Superior temporal gyrus (tissue), 1 donor: ENCODE measurements at regions not wholly inside any gene's neighbourhood (a gene's known extent, or its start where the extent isn't known, plus 50 kb on each side); places are given as distances from the start of the nearest gene placed in this dataset.
"Not testable (repeated sequence)": the region's sequence is repeated elsewhere in the genome, so short reads cannot be mapped to it uniquely, and the experiment has no call there.

Source experiments
- DNase-seq: peaks from one replicate; pipeline ENCODE4 v3.0.0-alpha.2; 2016; ENCODE audit errors: extremely low spot score

DNA sequence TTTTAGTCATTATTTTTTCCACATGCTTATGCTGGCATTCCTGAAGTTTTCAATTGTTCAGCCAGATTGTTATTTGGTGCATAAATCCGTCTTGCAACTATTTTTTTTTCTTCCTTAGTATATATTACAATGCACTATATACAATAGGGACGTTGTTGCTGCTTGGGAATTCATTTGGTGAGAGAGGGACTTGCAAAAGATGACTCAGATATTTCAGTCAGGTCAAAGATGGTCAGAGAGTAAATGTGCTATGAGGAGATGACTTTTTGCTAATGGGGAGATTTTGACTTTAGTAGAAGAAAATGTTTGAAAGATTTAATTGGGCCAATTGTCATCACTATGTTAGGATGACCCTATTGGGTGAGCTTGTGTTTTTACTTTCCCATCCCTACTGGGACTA lies 348.4 kb upstream of the MTPN start:
- no peak for DNase-seq

DNA sequence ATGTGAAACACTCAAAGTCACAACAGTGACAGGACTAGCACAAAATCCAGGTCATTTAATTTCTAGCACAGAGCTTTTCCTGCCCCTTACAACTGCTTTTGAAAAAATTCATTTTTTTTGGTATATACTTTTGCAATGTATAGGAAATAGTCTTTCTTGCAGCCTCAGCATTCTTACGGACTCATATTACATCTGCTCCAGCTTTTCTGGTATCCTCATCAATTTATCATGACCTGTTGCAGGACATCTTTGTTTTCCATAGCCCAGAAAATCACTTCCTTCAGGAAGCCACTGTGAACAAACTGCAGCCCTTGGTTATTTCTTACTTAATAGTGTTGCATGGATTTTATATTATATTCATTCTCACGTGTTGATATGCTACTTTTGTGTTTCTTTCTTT lies 347.9 kb upstream of the MTPN start:
- DNase-seq, result no peak

DNA sequence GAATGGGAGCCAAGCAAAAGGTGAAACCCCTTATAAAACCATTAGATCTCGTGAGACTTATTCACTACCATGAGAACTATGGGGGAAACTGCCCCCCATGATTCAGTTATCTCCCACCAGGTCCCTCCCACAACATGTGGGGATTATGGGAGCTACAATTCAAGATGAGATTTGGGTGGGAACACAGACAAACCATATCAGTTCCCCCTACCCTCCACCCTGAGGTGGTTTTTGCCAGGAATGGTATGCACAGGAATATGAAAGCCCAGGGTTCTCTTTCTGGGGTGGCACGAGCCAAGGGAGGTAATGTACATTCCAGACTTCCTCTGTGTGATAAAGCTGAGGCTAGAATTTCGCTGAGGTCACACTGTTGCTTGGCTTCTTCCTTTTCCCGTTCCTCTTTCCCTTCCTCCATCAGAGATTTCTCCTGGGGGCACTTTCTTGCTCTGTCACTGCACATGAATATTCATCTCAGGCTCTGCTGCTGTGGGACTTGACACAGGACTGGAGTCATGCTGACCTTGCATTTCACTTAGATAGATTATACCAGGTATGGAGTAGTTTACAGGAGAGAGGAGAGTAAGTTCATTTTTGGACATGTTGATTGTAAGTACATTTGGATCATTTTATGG lies 347.0 kb upstream of the MTPN start:
- no peak for DNase-seq

DNA sequence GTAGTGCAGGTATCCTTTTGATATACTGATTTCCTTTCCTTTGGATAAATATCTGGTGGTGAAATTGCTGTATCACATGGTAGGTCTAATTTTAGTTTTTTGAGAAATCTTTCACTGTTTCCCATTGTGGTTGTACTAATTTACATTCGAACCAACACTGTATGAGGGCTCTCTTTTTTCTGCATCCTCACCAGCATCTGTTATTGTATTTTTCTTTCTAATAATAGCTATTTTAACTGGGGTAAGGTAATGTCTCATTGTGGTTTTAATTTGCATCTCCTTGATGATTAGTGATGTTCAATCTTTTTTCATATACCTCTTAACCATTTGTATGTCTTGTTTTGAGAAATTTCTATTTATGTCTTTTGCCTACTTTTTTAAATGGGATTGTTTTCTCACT lies 335.4 kb upstream of the MTPN start:
- no peak for DNase-seq

DNA sequence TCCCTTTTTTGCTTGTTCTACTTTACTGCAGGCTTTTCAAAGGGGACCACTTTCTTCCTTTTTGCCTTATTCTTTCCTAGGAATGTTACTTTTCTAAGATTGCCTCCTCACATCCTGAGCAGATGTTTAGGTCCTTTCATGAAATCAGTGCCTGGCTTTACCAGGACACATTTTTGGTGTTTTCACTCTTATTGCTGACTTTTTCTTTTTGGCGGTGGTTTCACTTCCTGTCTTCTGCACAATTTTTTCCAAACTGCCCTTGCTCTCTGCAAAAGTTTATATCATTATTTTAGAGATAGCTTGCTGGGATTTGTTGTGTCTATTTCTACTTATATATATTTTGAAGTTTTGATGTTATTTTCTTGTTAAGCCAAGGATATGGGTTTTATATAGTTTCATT lies 332.2 kb upstream of the MTPN start:
- no peak for DNase-seq

DNA sequence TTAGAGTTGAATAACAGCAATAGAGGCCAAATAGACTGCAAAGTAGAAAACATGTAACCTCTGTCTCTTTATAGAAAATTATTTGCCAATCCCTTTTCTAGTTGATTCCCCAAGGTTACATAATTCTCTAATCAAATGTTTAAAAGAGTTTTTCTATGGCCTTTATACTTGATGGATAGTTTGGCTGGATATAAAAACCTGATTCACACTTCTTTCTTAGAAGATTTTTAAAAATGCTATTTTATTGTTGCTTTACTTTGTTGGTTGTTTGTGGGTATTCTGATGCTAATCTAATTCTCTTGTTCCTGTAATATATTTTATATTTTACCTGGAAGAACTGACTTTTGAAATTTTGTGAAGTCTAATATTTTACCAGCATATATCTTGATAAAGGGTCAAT lies 331.1 kb upstream of the MTPN start:
- DNase-seq, result no peak

DNA sequence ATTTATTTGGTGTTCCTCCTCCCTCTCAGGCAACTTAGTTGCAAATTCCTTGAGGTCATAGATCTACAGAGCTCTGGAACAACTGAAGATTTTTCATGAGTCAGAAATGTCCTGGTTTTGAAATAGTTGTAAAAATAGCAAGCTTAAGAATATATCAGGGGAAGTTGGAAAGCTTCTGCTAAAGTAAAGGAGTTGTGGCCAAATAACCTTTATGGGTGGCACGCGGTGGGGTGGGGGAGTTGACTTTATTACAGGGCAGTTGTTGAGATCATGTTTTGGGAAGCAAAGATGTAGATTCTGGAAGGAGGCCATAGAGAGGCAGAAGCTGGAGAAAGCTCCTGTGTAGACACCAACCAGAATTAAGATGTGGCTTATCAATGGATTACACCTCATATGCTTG lies 326.0 kb upstream of the MTPN start:
- DNase-seq, result no peak

DNA sequence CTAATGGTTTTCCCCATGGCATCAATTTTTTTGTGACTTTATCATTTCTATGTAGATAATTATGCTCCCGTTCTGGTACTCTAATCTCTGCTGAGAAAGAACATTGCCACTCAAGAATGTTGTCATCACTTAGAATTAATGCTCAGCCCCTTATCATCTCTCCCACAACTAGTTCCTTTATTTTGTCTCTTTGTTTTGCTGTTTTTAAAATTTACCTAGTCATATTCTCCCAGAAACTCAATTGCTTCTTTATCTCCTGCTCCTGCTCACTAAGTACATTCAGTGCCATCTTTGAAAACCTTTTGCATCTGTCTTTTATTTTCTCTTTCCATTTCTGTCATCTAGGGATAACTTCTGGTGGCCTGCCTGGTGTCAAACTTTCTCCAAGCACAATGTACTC lies 324.9 kb upstream of the MTPN start:
- no peak for DNase-seq

DNA sequence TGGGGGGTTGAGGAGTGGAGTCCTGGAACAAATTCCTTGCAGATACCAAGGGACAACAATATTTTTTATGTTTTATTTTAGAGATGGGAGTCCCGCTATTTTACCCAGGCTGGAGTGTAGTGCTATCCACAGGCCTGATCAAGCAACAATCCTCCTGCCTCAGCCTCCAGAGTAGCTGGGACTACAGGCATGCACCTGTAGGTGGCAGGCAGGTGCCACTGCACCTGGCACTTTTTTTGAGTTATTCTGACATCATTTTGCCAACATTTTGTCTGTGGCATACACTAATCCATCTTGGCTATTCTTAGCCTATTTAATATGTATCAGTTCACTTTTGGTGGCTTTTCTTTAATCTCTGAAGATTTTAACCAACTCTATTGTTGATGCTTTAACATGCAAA lies 317.8 kb upstream of the MTPN start:
- no peak for DNase-seq

DNA sequence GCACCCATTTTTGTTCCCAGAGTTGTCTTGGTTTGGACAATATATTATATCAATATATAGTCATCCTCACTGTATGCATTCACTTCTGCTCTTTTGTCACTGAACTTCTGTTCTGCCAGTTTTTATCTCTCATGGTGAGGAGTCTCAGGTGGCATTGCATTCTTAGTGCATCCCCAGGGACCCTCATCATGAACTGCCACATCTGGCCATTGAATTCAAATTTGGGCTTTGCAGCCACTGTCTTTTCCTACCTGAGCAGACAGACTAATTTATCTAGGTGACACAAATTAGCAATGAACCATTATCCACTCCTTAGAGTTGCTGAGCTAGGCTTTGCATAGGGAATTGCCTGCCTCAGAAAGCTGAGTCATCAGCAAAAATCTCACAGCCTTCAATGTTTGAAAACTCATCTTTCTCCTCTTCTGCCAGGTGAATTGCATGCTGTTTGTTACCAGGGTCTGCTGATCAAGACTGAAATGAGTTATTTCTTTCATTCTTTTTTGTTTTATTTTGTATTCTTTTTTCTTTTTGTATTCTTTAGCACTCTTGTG lies 316.8 kb upstream of the MTPN start:
- no peak for DNase-seq

DNA sequence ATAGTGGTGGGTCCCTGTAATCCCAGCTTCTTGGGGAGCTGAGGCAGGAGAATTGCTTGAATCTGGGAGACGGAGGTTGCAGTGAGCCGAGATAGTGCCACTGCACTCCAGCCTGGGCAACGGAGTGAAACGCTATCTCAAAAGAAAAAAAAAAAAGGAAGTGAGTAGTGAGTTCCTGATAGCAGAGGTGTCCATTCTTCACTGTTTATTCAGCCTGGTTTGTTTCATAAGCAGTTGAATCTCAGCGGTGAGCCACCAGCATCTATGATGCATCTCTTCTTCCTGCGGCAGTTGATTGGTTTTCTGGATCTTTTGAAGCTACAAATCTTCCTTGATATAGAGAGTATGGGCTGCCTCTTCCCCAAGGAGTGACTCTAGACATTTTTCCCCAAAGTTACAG lies 316.1 kb upstream of the MTPN start:
- DNase-seq, result no peak

DNA sequence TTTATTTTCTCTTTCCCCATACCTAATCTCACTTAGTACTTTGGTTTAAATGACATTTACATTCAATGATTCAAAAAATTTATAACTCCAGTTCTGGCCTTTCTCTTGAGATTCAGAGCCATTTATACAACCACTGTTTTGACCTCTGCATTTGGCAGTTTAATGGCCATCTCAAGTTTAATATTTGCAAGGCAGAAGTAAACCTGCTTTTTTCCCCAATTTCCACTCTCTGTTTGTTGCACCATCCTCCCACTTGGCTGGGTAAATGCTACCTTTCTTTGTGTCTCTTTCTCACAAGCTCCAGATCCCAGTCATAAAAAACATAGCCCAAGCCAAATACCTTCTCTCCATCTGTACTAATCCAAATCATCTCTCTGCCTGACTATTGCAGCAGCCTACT lies 315.2 kb upstream of the MTPN start:
- no peak for DNase-seq

DNA sequence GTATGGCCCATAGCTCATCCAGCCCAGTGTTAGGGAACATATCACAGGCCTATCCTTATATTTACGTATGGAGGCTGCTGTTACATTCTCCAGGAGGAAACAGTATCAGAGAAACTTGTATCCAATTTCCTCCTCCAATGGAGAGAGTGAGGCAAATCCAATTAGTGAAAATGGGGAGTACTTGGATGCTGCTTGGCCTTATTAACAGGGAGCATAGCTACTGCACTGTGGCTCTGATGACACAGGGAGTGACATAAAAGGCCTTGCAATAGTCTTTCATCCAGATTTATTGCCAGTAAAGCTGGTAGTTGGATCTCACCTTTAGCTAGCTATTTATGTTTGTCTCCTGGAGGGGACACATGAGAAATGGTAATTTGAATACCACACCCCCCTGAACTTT lies 313.2 kb upstream of the MTPN start:
- DNase-seq, result no peak

DNA sequence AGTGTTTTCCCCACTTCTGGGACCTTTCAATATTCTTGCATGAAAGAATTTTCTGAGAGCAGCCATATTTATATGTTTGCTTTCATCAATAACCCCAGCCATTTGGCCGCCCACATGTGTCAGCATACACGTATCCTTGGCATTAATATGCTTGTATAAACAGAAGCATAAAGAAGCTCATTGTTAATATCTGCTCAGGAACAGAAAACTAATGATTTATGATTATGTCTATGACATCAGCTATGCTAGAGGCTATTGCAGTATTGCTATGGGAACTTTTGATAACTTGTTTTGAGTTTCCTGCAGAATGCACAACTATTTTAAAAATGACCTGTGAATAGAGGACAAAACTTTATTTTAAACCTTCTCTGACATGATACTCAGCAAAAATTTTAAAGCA lies 300.9 kb upstream of the MTPN start:
- no peak for DNase-seq

DNA sequence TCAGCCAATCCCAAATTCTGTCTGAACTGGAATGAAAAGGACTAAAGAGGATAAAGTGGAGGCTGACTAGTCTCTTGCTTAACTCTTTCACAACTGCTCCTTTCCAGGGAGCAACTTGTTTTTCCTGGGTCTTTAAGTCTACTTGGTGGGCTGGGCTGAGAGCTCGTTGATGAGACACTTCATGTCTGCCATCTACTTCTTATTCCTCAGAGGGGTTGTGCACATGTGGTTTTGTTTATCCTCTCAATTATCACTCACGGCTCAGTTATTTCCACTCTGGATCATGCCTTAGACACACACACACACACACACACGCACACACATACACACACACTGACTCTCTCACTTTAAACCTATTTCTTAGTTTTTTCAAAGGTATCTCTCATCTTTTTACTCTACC lies 298.6 kb upstream of the MTPN start:
- no peak for DNase-seq

DNA sequence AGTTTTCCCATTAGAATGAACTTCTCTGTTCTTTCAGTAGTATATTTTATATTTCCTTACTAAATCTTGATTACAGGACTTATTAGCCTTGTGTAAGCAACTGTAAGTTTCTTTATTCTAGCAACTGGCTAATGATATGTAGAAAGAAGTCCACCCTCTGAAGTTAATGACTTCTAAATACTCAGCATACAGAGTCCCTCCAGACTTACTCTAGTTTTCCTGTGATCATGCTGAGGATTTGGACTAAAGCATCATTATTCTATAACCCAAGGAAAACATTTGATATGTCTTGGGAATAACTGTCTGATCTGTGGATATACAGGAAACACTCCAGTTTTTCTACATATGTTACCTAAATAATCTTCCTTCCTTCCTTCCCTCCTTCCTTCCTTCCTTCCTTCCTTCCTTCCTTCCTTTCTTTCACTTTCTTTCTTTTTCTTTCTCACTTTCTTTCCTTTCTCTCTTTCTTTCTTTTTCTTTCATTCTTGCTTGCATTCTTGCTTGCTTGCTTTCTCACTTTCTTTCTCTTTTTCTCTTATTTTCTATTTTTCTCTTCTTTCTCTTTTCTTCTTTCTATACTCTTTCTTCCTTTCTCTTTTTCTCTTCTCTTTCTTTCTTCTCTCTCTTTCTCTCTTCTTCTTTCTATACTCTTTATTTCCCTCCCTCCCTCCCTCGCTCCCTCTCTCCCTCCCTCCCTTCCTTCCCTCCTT lies 297.6 kb upstream of the MTPN start:
- no peak for DNase-seq

DNA sequence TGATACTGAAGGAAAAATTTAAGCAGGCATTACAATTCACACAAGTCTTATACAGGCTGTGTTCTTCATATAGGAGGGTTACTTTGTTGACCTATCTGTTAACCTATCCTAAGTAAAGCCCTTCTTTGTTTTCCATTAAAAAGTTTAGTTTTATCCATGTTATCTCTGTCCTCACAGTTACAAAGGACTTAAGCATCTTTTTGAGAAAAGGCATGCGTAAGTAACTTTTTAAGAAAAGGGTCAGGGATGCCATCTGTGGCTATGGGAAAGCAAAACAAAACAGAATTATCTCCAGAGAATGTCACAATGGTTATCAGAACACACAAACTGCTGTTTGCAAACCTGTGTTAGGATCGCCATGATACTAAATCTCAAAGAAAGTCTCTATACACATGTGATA lies 295.8 kb upstream of the MTPN start:
- DNase-seq, result no peak

DNA sequence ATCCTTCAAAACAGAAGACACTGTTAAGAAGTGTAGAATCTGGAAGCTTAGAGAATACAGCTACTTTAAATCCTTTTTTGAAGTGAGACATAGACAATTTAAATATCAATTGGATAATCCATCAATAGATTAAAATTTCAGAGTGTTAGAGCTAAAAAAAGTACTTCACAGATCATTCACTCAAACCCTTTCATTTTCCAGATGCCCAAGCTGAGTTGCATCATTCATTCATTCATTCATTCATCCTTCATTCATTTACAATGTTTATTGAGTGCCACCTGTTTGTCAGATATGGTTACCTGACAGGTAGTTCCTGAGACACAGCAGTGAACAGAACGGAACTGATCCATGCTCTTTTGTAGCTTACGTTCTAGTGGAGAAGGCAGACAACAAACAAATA lies 290.7 kb upstream of the MTPN start:
- no peak for DNase-seq

DNA sequence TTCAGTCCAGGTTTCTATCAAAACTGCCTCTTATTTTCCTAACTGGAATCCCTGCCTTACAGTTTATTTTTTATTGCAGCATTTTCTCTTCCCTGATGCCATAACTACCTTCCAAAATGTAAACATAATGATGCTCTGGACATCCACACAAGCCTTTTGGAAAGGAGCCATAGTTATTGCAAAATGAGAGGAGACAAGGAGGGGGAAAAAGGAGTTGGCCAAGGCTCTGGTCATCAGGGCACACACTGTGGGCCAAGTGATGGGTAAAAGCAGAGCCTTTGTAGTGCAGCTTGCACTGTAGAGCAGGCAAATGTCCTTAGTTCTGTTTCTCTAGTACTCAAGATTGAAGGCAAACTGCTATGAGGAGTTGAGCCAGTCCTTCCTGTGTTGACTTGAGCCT lies 289.3 kb upstream of the MTPN start:
- no peak for DNase-seq

DNA sequence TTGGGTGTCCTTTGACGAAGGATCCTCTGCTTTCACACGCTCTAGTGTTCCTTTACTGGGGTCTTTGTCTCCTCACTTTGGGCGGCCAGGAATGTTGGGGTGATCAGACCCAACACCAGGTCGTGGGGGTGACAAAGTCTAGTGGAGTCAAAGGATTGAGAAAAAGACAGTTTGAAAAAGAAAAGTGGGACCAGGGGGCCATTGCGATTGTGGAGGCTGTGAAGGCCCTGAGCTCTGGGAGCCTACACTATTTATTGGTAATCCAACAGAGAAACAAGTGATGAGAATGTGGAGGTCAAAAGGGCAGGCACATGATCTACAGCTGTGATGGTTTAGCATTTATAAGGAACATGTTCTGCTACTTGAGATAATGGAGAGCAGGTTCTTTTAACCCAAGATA lies 287.1 kb upstream of the MTPN start:
- DNase-seq, result not testable (repeated sequence)

DNA sequence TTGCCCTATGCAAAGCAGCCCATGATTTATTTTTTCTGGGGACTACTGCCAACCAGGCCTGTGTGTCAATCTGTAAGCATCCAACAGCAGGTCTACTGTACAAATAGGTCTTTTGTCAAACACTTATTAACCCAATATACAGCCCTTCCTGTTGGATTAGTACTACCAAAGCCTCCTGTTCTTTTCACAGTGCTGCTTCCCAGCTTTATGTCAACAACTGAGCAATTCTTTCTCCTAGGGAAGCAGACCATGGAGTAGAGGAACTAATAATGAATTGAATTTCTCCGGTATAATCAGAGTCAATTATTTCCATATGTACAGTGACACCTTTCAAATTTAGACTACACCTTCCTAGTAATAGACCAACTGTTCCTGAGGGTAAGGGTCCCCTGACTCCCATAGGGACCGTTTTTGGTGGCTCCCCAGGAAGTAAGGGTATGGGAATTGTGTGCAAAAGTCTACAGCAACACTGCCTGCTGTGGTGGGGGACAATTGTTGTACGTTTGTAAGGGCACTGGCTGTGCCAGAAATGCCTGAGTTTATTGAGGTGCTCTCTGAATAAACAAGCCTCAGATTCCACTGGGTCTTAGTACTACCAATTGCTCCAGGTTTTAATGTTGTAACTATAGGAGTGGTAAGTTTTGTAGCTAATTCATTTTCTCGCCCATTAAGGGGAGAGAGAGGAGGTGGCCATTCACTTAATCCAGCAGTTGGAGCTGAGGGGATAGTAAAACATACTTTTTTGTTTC lies 286.1 kb upstream of the MTPN start:
- DNase-seq, result not testable (repeated sequence)

DNA sequence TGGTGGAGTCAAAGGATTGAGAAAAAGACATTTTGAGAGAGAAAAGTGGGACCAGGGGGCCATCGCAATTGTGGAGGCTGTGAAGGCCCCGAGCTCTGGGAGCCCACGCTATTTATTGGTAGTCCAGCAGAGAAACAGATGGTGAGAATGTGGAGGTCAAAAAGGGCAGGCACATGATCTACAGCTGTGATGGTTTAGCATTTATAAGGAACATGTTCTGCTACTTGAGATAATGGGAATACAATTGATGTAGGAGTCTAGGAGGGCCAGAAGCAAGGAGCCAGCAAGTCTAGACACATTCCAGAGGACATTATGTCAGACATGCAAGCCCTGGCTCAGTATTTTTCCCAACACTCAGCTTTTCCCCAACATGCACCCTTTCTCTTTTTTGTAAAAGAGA lies 283.4 kb upstream of the MTPN start:
- not testable (repeated sequence) for DNase-seq

DNA sequence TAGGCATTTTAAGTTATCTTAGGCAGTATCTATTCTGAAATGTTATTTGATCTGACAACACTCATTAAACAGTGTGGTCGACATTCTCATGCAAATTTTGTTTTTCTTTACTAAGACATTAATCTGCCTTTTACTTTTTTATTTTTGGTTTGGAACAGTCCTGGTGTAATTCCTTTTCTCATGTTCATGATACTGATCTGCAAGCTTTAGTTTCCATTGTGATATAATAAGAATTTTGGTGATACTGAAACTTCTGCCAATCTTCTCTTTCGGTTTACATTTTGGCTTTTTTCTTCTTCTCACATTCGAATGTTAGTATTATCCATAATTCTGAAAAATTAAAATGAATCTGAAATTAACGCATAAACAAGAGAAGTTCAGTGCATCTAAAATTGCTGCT lies 281.9 kb upstream of the MTPN start:
- DNase-seq, result no peak
